Femur (tissue), 1 donor: ENCODE measurements at regions not wholly inside any gene's neighbourhood (a gene's known extent, or its start where the extent isn't known, plus 50 kb on each side); places are given as distances from the start of the nearest gene placed in this dataset.
A peak's percentile ranks its signal among the peaks of the same experiment; 100 is the strongest.

ENCODE experiments used
- DNase-seq: peaks from one replicate; pipeline ENCODE4 v3.0.0-alpha.2; 2017

- no peak for DNase-seq
Observed at GRCh38 chr6:113599444-113599843, 257.7 kb upstream of the MARCKS start.

GRCh38 chr6:113600551-113601339 lies 256.4 kb upstream of the MARCKS start:
- no peak for DNase-seq

GRCh38 chr6:113607821-113608545 lies 249.2 kb upstream of the MARCKS start:
- no peak for DNase-seq

- DNase-seq = no peak
Observed at GRCh38 chr6:113610377-113610988, 246.7 kb upstream of the MARCKS start.

GRCh38 chr6:113616701-113617274 lies 240.4 kb upstream of the MARCKS start:
- DNase-seq = no peak

- DNase-seq = no peak
Observed at GRCh38 chr6:113619077-113619476, 238.1 kb upstream of the MARCKS start.

- DNase-seq = no peak
Observed at GRCh38 chr6:113620386-113620785, 236.8 kb upstream of the MARCKS start.

- no peak for DNase-seq
Observed at GRCh38 chr6:113622254-113622653, 234.9 kb upstream of the MARCKS start.

- no peak for DNase-seq
Observed at GRCh38 chr6:113623129-113623528, 234.0 kb upstream of the MARCKS start.

- no peak for DNase-seq
Observed at GRCh38 chr6:113625850-113626249, 231.3 kb upstream of the MARCKS start.

- no peak for DNase-seq
Observed at GRCh38 chr6:113626475-113626874, 230.7 kb upstream of the MARCKS start.

- no peak for DNase-seq
Observed at GRCh38 chr6:113627480-113627879, 229.7 kb upstream of the MARCKS start.

- DNase-seq = no peak
Observed at GRCh38 chr6:113629256-113629655, 227.9 kb upstream of the MARCKS start.

- DNase-seq = no peak
Observed at GRCh38 chr6:113629975-113630737, 227.0 kb upstream of the MARCKS start.

- DNase-seq = no peak
Observed at GRCh38 chr6:113630738-113631535, 226.2 kb upstream of the MARCKS start.

- no peak for DNase-seq
Observed at GRCh38 chr6:113631666-113632065, 225.5 kb upstream of the MARCKS start.

GRCh38 chr6:113632220-113632864 lies 224.8 kb upstream of the MARCKS start:
- DNase-seq = peak; percentile 44

- no peak for DNase-seq
Observed at GRCh38 chr6:113633638-113634037, 223.5 kb upstream of the MARCKS start.

GRCh38 chr6:113634352-113635163 lies 222.6 kb upstream of the MARCKS start:
- no peak for DNase-seq

- no peak for DNase-seq
Observed at GRCh38 chr6:113635222-113635986, 221.7 kb upstream of the MARCKS start.
